ENCODE measurements at regions not wholly inside any gene's neighbourhood (a gene's known extent, or its start where the extent isn't known, plus 50 kb on each side); places are given as distances from the start of the nearest gene placed in this dataset.

- no peak overlapping the region for H3K27ac ChIP-seq (ENCODE audit: low read length)
- TF ChIP-seq RAD21 (conservative IDR thresholded peaks at IDR 0.05), result no peak
- TF ChIP-seq EP300 (conservative IDR thresholded peaks at IDR 0.05; ENCODE audit: poor library complexity, severe bottlenecking), result no peak
- TF ChIP-seq POLR2AphosphoS5 (IDR thresholded peaks at IDR 0.05), result no peak
- no peak for TF ChIP-seq CTCF (IDR thresholded peaks at IDR 0.05; ENCODE audit: poor library complexity, severe bottlenecking)
- no peak for TF ChIP-seq TAF1 (IDR thresholded peaks at IDR 0.05; ENCODE audit: low read depth)
- no peak for TF ChIP-seq MXI1 (conservative IDR thresholded peaks at IDR 0.05; ENCODE audit: poor library complexity, severe bottlenecking)
- TF ChIP-seq SMC3 (conservative IDR thresholded peaks at IDR 0.05; ENCODE audit: poor library complexity), result no peak
- no peak for TF ChIP-seq EZH2 (IDR thresholded peaks at IDR 0.05; ENCODE audit: borderline replicate concordance, insufficient read depth, low read length, poor library complexity, severe bottlenecking)
- no peaks in the 10 kb centered on the region for H3F3A ChIP-seq (ENCODE audit: insufficient read depth, low read length, poor library complexity, severe bottlenecking)
- H3K4me2 ChIP-seq (ENCODE audit: low read length), result no peak overlapping the region
- H3K36me3 ChIP-seq (ENCODE audit: insufficient read depth, low read length), result no peaks in the 10 kb centered on the region
- H3K27me3 ChIP-seq (ENCODE audit: insufficient read depth, low read depth, low read length), result no peaks in the 10 kb centered on the region
- H3K4me3 ChIP-seq (ENCODE audit: low read length), result no peak overlapping the region
- H4K20me1 ChIP-seq (ENCODE audit: insufficient read depth), result no peaks in the 10 kb centered on the region
- no peak overlapping the region for H2AFZ ChIP-seq (ENCODE audit: low read depth, low read length)
- H3K9me2 ChIP-seq (ENCODE audit: insufficient read depth, low read length), result no peaks in the 10 kb centered on the region
- no peaks in the 10 kb centered on the region for H3K79me2 ChIP-seq (replicated peaks; ENCODE audit: insufficient read depth, low read length)
- no peaks in the 10 kb centered on the region for H3K9me3 ChIP-seq (ENCODE audit: low read length)
- no peak overlapping the region for H3K9ac ChIP-seq (ENCODE audit: low read length)
Measured at GRCh38 chr13:102504002-102504401, 92.8 kb upstream of the TPP2 start.

- Histone ChIP-seq H4K20me1 (ENCODE audit: insufficient read depth) (no peaks in the 10 kb centered on the region), H3K9me2 (ENCODE audit: insufficient read depth, low read length) (no peaks in the 10 kb centered on the region), H2AFZ (ENCODE audit: low read depth, low read length) (no peak overlapping the region), H3K9me3 (ENCODE audit: low read length) (no peaks in the 10 kb centered on the region), H3K79me2 (replicated peaks; ENCODE audit: insufficient read depth, low read length) (no peaks in the 10 kb centered on the region), H3K9ac (ENCODE audit: low read length) (no peak overlapping the region), H3F3A (ENCODE audit: insufficient read depth, low read length, poor library complexity, severe bottlenecking) (no peaks in the 10 kb centered on the region), H3K27me3 (ENCODE audit: insufficient read depth, low read depth, low read length) (no peaks in the 10 kb centered on the region), H3K4me2 (ENCODE audit: low read length) (no peak overlapping the region), H3K36me3 (ENCODE audit: insufficient read depth, low read length) (no peaks in the 10 kb centered on the region), H3K27ac (ENCODE audit: low read length) (no peak overlapping the region), H3K4me3 (ENCODE audit: low read length) (no peak overlapping the region)
- TF ChIP-seq REST (IDR thresholded peaks at IDR 0.05; ENCODE audit: borderline replicate concordance) (no peak), CTCF (IDR thresholded peaks at IDR 0.05; ENCODE audit: poor library complexity, severe bottlenecking) (no peak), EZH2 (IDR thresholded peaks at IDR 0.05; ENCODE audit: borderline replicate concordance, insufficient read depth, low read length, poor library complexity, severe bottlenecking) (no peak), RAD21 (conservative IDR thresholded peaks at IDR 0.05) (no peak), EP300 (conservative IDR thresholded peaks at IDR 0.05; ENCODE audit: poor library complexity, severe bottlenecking) (no peak), POLR2AphosphoS5 (IDR thresholded peaks at IDR 0.05) (no peak), TAF1 (IDR thresholded peaks at IDR 0.05; ENCODE audit: low read depth) (no peak), MXI1 (conservative IDR thresholded peaks at IDR 0.05; ENCODE audit: poor library complexity, severe bottlenecking) (no peak), SMC3 (conservative IDR thresholded peaks at IDR 0.05; ENCODE audit: poor library complexity) (no peak)
Measured at GRCh38 chr13:102495663-102496062, 93.8 kb upstream of the FGF14 start.
